HEK293 (cell line): ENCODE measurements at regions not wholly inside any gene's neighbourhood (a gene's known extent, or its start where the extent isn't known, plus 50 kb on each side); places are given as distances from the start of the nearest gene placed in this dataset.

Experiments
- CTCF ChIA-PET: fragments of 350-600 bp; formaldehyde crosslinking; extraction: SDS; loops from one replicate; lab custom pipeline; 2021; ENCODE audit warnings: antibody characterized with exemption; lab: Yijun Ruan, JAX
- POLR2A ChIA-PET: fragments of 300-600 bp; formaldehyde crosslinking; extraction: SDS; loops from one replicate; lab custom pipeline; 2020; ENCODE audit warnings: antibody characterized with exemption, inconsistent platforms; lab: Yijun Ruan, JAX
- H3K27ac ChIP-seq: fragments of 200-500 bp; sonication (Bioruptor generic); 2 replicates; pipeline ENCODE4 v1.5.1; 2014; ENCODE audit warnings: low read depth, low read length, control low read depth, inconsistent platforms; ENCODE audit errors: extremely low read depth
- H3K36me3 ChIP-seq, 2 experiments: fragments of 200-500 bp in 1 of 2; sonication (Bioruptor generic) in 1 of 2; 1 replicate in 1 of 2; 2 replicates in 1 of 2; pipeline ENCODE4 v1.5.1; 2014 to 2017; ENCODE audit warnings: inconsistent platforms in 2 of 2, low read length in 2 of 2; ENCODE audit not compliant: control insufficient read depth in 2 of 2, insufficient read depth in 1 of 2
- H3K4me1 ChIP-seq: fragments of 200-500 bp; sonication (Bioruptor generic); 2 replicates; pipeline ENCODE4 v1.5.1; 2014; ENCODE audit warnings: mild to moderate bottlenecking, low read length, inconsistent platforms; ENCODE audit not compliant: control insufficient read depth, insufficient read depth
- H3K4me3 ChIP-seq: 2 replicates; pipeline ENCODE4 v1.5.1; 2011; ENCODE audit warnings: low read depth, mild to moderate bottlenecking, control low read depth, low read length, moderate library complexity
- H3K9me3 ChIP-seq: fragments of 200-500 bp; sonication (Bioruptor generic); 2 replicates; pipeline ENCODE4 v1.5.1; 2014; ENCODE audit warnings: low read depth, low read length, inconsistent platforms; ENCODE audit not compliant: control insufficient read depth, insufficient read depth
- ELK4 ChIP-seq: IDR thresholded peaks from 2 replicates; pipeline ENCODE4 v1.6.1; 2011; ENCODE audit warnings: mild to moderate bottlenecking, low read depth, low read length, borderline replicate concordance
- KLF8 ChIP-seq: fragments of 450-650 bp; formaldehyde crosslinking; IDR thresholded peaks from 2 replicates; pipeline ENCODE4 v1.5.1; 2016; ENCODE audit warnings: missing biosample characterization, missing genetic modification characterization
- SETDB1 ChIP-seq: IDR thresholded peaks from one replicate; pipeline ENCODE4 v1.6.1; 2017; ENCODE audit warnings: mild to moderate bottlenecking, low read length, moderate library complexity, mixed read lengths; ENCODE audit not compliant: insufficient read length
- SP7 ChIP-seq: fragments of 450-650 bp; formaldehyde crosslinking; IDR thresholded peaks from 2 replicates; pipeline ENCODE4 v1.5.1; 2016; ENCODE audit warnings: missing biosample characterization, missing genetic modification characterization
- TCF7L2 ChIP-seq: IDR thresholded peaks from 2 replicates; pipeline ENCODE4 v1.6.1; 2011; ENCODE audit warnings: low read depth, mild to moderate bottlenecking, inconsistent platforms, low read length, moderate library complexity, borderline replicate concordance
- ZBTB8A ChIP-seq: fragments of 450-650 bp; formaldehyde crosslinking; IDR thresholded peaks from 2 replicates; pipeline ENCODE4 v1.5.1; 2016; ENCODE audit warnings: missing biosample characterization, missing genetic modification characterization
- ZIC2 ChIP-seq: fragments of 450-650 bp; formaldehyde crosslinking; IDR thresholded peaks from 2 replicates; pipeline ENCODE4 v1.5.1; 2016; ENCODE audit warnings: missing biosample characterization, missing genetic modification characterization
- ZNF138 ChIP-seq: fragments of 450-650 bp; formaldehyde crosslinking; IDR thresholded peaks from 2 replicates; pipeline ENCODE4 v1.5.1; 2016; ENCODE audit warnings: missing biosample characterization, missing genetic modification characterization, borderline replicate concordance
- ZNF16 ChIP-seq: fragments of 450-650 bp; formaldehyde crosslinking; IDR thresholded peaks from 2 replicates; pipeline ENCODE4 v1.5.1; 2016; ENCODE audit warnings: low read depth, missing biosample characterization, missing genetic modification characterization
- ZNF169 ChIP-seq: fragments of 450-650 bp; formaldehyde crosslinking; IDR thresholded peaks from 2 replicates; pipeline ENCODE4 v1.5.1; 2016; ENCODE audit warnings: missing biosample characterization, missing genetic modification characterization
- ZNF223 ChIP-seq: fragments of 450-650 bp; formaldehyde crosslinking; IDR thresholded peaks from 2 replicates; pipeline ENCODE4 v1.5.1; 2016; ENCODE audit warnings: missing biosample characterization, missing genetic modification characterization
- ZNF311 ChIP-seq: fragments of 450-650 bp; formaldehyde crosslinking; IDR thresholded peaks from 2 replicates; pipeline ENCODE4 v1.5.1; 2017; ENCODE audit warnings: missing biosample characterization, missing genetic modification characterization, borderline replicate concordance
- ZNF362 ChIP-seq: fragments of 450-650 bp; formaldehyde crosslinking; IDR thresholded peaks from 2 replicates; pipeline ENCODE4 v1.5.1; 2016; ENCODE audit warnings: missing biosample characterization, missing genetic modification characterization
- ZNF366 ChIP-seq: fragments of 450-650 bp; formaldehyde crosslinking; conservative IDR thresholded peaks from 2 replicates; pipeline ENCODE4 v1.5.1; 2016; ENCODE audit warnings: missing biosample characterization, missing genetic modification characterization
- ZNF391 ChIP-seq: fragments of 450-650 bp; formaldehyde crosslinking; IDR thresholded peaks from 2 replicates; pipeline ENCODE4 v1.5.1; 2016; ENCODE audit warnings: low read depth, missing biosample characterization, missing genetic modification characterization, borderline replicate concordance
- ZNF404 ChIP-seq: fragments of 450-650 bp; formaldehyde crosslinking; IDR thresholded peaks from 2 replicates; pipeline ENCODE4 v1.5.1; 2017; ENCODE audit warnings: missing biosample characterization, missing genetic modification characterization
- ZNF416 ChIP-seq: fragments of 450-650 bp; formaldehyde crosslinking; IDR thresholded peaks from 2 replicates; pipeline ENCODE4 v1.5.1; 2016; ENCODE audit warnings: missing biosample characterization, missing genetic modification characterization
- ZNF560 ChIP-seq: fragments of 450-650 bp; formaldehyde crosslinking; IDR thresholded peaks from 2 replicates; pipeline ENCODE4 v1.5.1; 2017; ENCODE audit warnings: missing biosample characterization, missing genetic modification characterization, borderline replicate concordance
- ZNF596 ChIP-seq: fragments of 450-650 bp; IDR thresholded peaks from 2 replicates; pipeline ENCODE4 v1.5.0; 2018; ENCODE audit warnings: missing biosample characterization, mild to moderate bottlenecking, missing genetic modification characterization, moderate library complexity
- ZNF621 ChIP-seq: fragments of 450-650 bp; formaldehyde crosslinking; IDR thresholded peaks from 2 replicates; pipeline ENCODE4 v1.5.1; 2017; ENCODE audit warnings: missing biosample characterization, missing genetic modification characterization
- ZNF677 ChIP-seq: fragments of 450-650 bp; IDR thresholded peaks from 2 replicates; pipeline ENCODE4 v1.5.0; 2018; ENCODE audit warnings: missing biosample characterization, mild to moderate bottlenecking, missing genetic modification characterization, moderate library complexity
- ZNF704 ChIP-seq: fragments of 450-650 bp; formaldehyde crosslinking; IDR thresholded peaks from 2 replicates; pipeline ENCODE4 v1.5.1; 2016; ENCODE audit warnings: missing biosample characterization, missing genetic modification characterization
- ZNF776 ChIP-seq: fragments of 450-650 bp; formaldehyde crosslinking; IDR thresholded peaks from 2 replicates; pipeline ENCODE4 v1.5.0; 2017; ENCODE audit warnings: missing biosample characterization, missing genetic modification characterization, borderline replicate concordance
- ZNF843 ChIP-seq: fragments of 450-650 bp; formaldehyde crosslinking; IDR thresholded peaks from 2 replicates; pipeline ENCODE4 v1.5.1; 2016; ENCODE audit warnings: missing biosample characterization, missing genetic modification characterization
- TF ChIP-seq, protein P1 (sequence below): fragments of 450-650 bp; formaldehyde crosslinking; conservative IDR thresholded peaks from 2 replicates; pipeline ENCODE4 v1.5.1; 2016; ENCODE audit warnings: low read depth, missing biosample characterization, missing genetic modification characterization
- TF ChIP-seq, protein P2 (sequence below): fragments of 450-650 bp; formaldehyde crosslinking; IDR thresholded peaks from 2 replicates; pipeline ENCODE4 v1.5.1; 2016; ENCODE audit warnings: missing biosample characterization, missing genetic modification characterization
- TF ChIP-seq, protein P3 (sequence below): fragments of 450-650 bp; formaldehyde crosslinking; IDR thresholded peaks from 2 replicates; pipeline ENCODE4 v1.5.1; 2016; ENCODE audit warnings: missing biosample characterization, missing genetic modification characterization

GRCh38 chr19:31612873-31613272 is 263.6 kb upstream of the TSHZ3 start:
- POLR2A ChIA-PET: no interaction called here
- CTCF ChIA-PET: no interaction called here

GRCh38 chr19:31613683-31614219 is 264.5 kb upstream of the TSHZ3 start:
- no peaks in the 10 kb centered on the region for H3K4me1 ChIP-seq
- no peaks in the 10 kb centered on the region for H3K36me3 ChIP-seq
- no peaks in the 10 kb centered on the region for H3K9me3 ChIP-seq
- no peak overlapping the region for H3K27ac ChIP-seq
- H3K4me3 ChIP-seq: no peak overlapping the region
- POLR2A ChIA-PET: no interaction called here
- CTCF ChIA-PET: no interaction called here
- TF ChIP-seq ZNF776 (no peak), ZNF138 (tag by site-specific recombination) (no peak), KLF8 (no peak), SP7 (no peak), ZBTB8A (no peak), ZNF416 (tag by site-specific recombination) (no peak)
- TF ChIP-seq, protein P1, sequence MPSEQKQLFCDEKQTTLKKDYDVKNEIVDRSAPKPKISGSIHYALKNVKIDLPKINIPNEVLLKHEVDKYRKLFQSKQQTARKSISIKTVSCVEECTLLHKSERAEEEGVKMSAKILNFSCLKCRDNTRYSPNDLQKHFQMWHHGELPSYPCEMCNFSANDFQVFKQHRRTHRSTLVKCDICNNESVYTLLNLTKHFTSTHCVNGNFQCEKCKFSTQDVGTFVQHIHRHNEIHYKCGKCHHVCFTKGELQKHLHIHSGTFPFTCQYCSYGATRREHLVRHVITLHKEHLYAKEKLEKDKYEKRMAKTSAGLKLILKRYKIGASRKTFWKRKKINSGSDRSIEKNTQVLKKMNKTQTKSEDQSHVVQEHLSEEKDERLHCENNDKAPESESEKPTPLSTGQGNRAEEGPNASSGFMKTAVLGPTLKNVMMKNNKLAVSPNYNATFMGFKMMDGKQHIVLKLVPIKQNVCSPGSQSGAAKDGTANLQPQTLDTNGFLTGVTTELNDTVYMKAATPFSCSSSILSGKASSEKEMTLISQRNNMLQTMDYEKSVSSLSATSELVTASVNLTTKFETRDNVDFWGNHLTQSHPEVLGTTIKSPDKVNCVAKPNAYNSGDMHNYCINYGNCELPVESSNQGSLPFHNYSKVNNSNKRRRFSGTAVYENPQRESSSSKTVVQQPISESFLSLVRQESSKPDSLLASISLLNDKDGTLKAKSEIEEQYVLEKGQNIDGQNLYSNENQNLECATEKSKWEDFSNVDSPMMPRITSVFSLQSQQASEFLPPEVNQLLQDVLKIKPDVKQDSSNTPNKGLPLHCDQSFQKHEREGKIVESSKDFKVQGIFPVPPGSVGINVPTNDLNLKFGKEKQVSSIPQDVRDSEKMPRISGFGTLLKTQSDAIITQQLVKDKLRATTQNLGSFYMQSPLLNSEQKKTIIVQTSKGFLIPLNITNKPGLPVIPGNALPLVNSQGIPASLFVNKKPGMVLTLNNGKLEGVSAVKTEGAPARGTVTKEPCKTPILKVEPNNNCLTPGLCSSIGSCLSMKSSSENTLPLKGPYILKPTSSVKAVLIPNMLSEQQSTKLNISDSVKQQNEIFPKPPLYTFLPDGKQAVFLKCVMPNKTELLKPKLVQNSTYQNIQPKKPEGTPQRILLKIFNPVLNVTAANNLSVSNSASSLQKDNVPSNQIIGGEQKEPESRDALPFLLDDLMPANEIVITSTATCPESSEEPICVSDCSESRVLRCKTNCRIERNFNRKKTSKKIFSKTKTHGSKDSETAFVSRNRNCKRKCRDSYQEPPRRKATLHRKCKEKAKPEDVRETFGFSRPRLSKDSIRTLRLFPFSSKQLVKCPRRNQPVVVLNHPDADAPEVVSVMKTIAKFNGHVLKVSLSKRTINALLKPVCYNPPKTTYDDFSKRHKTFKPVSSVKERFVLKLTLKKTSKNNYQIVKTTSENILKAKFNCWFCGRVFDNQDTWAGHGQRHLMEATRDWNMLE (tag by site-specific recombination): no peak
- TF ChIP-seq, protein P2, sequence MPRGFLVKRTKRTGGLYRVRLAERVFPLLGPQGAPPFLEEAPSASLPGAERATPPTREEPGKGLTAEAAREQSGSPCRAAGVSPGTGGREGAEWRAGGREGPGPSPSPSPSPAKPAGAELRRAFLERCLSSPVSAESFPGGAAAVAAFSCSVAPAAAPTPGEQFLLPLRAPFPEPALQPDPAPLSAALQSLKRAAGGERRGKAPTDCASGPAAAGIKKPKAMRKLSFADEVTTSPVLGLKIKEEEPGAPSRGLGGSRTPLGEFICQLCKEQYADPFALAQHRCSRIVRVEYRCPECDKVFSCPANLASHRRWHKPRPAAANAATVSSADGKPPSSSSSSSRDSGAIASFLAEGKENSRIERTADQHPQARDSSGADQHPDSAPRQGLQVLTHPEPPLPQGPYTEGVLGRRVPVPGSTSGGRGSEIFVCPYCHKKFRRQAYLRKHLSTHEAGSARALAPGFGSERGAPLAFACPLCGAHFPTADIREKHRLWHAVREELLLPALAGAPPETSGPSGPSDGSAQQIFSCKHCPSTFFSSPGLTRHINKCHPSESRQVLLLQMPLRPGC (tag by site-specific recombination): no peak

More at GRCh38 chr19:31612873-31613272, 263.6 kb upstream of the TSHZ3 start:
- no peaks in the 10 kb centered on the region for H3K9me3 ChIP-seq
- H3K27ac ChIP-seq: no peak overlapping the region
- no peak overlapping the region for H3K4me3 ChIP-seq
- no peaks in the 10 kb centered on the region for H3K36me3 ChIP-seq
- H3K4me1 ChIP-seq: no peaks in the 10 kb centered on the region
- TF ChIP-seq ZNF16 (tag by site-specific recombination): no peak
- TF ChIP-seq ZNF362 (tag by site-specific recombination): no peak
- no peak for TF ChIP-seq ZNF169 (tag by site-specific recombination)
- TF ChIP-seq ZNF621: no peak
- no peak for TF ChIP-seq TCF7L2
- TF ChIP-seq ZNF704: no peak
- TF ChIP-seq ZIC2 (tag by site-specific recombination): no peak
- no peak for TF ChIP-seq ZNF223
- TF ChIP-seq ZNF391 (tag by site-specific recombination): no peak
- no peak for TF ChIP-seq ZNF311 (tag by site-specific recombination)
- no peak for TF ChIP-seq ZNF560
- TF ChIP-seq ZNF677: no peak
- TF ChIP-seq, protein P3, sequence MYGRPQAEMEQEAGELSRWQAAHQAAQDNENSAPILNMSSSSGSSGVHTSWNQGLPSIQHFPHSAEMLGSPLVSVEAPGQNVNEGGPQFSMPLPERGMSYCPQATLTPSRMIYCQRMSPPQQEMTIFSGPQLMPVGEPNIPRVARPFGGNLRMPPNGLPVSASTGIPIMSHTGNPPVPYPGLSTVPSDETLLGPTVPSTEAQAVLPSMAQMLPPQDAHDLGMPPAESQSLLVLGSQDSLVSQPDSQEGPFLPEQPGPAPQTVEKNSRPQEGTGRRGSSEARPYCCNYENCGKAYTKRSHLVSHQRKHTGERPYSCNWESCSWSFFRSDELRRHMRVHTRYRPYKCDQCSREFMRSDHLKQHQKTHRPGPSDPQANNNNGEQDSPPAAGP (tag by site-specific recombination): no peak
- no peak for TF ChIP-seq SETDB1
- TF ChIP-seq ZNF596: no peak
- TF ChIP-seq ZNF843 (tag by site-specific recombination): no peak
- TF ChIP-seq ZNF366 (tag by site-specific recombination): no peak
- TF ChIP-seq ELK4: no peak
- TF ChIP-seq ZNF404 (tag by site-specific recombination): no peak
